Gastrocnemius medialis (tissue), 4 donors: ENCODE measurements at regions not wholly inside any gene's neighbourhood (a gene's known extent, or its start where the extent isn't known, plus 50 kb on each side); places are given as distances from the start of the nearest gene placed in this dataset.

Experiments used
- POLR2A ChIP-seq, 2 donors: fragments of 450-650 bp; IDR thresholded peaks; one replicate each; pipeline ENCODE4 v1.6.1; 2017; ENCODE audit warnings: antibody characterized with exemption in 2 of 2, mild to moderate bottlenecking in 2 of 2, moderate library complexity in 2 of 2
- TF ChIP-seq, protein P1 (sequence below), 5 experiments: fragments of 450-650 bp in 3 of 5; fragments of 200-600 bp in 2 of 5; sonication (generic) in 2 of 5; IDR thresholded peaks in 4 of 5; conservative IDR thresholded peaks in 1 of 5; 1 replicate in 4 of 5; 2 replicates in 1 of 5; pipeline ENCODE4 v1.5.1; 2016 to 2019; ENCODE audit warnings: antibody characterized with exemption in 5 of 5, mild to moderate bottlenecking in 3 of 5, moderate library complexity in 3 of 5

DNA sequence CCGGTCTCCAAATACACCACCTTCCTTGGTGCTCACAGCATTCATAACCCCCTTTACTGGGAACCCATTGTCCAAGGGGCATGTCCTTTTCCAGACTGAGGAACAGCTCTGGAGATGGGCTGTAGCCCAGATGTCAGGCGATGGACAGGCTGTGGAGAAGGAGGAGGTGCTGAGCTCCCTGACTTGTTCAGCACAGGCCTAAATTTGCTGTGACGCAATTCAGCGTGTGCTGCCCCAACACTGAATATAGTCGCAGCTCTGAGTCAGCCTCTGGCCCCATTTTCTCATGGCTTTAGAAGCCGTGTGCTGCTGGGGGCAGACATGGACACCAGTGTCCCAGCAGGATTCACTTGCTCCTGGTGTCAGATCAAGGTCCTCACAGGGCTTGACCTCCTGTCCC, 269.1 kb downstream of the EMP1 start:
- TF ChIP-seq, protein P1, sequence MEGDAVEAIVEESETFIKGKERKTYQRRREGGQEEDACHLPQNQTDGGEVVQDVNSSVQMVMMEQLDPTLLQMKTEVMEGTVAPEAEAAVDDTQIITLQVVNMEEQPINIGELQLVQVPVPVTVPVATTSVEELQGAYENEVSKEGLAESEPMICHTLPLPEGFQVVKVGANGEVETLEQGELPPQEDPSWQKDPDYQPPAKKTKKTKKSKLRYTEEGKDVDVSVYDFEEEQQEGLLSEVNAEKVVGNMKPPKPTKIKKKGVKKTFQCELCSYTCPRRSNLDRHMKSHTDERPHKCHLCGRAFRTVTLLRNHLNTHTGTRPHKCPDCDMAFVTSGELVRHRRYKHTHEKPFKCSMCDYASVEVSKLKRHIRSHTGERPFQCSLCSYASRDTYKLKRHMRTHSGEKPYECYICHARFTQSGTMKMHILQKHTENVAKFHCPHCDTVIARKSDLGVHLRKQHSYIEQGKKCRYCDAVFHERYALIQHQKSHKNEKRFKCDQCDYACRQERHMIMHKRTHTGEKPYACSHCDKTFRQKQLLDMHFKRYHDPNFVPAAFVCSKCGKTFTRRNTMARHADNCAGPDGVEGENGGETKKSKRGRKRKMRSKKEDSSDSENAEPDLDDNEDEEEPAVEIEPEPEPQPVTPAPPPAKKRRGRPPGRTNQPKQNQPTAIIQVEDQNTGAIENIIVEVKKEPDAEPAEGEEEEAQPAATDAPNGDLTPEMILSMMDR (IDR thresholded peaks at IDR 0.05 in 4 of 5, conservative IDR thresholded peaks at IDR 0.05 in 1 of 5), result no peak
- no peak for TF ChIP-seq POLR2A (IDR thresholded peaks at IDR 0.05)
